ENCODE measurements at regions not wholly inside any gene's neighbourhood (a gene's known extent, or its start where the extent isn't known, plus 50 kb on each side); places are given as distances from the start of the nearest gene placed in this dataset.

DNA sequence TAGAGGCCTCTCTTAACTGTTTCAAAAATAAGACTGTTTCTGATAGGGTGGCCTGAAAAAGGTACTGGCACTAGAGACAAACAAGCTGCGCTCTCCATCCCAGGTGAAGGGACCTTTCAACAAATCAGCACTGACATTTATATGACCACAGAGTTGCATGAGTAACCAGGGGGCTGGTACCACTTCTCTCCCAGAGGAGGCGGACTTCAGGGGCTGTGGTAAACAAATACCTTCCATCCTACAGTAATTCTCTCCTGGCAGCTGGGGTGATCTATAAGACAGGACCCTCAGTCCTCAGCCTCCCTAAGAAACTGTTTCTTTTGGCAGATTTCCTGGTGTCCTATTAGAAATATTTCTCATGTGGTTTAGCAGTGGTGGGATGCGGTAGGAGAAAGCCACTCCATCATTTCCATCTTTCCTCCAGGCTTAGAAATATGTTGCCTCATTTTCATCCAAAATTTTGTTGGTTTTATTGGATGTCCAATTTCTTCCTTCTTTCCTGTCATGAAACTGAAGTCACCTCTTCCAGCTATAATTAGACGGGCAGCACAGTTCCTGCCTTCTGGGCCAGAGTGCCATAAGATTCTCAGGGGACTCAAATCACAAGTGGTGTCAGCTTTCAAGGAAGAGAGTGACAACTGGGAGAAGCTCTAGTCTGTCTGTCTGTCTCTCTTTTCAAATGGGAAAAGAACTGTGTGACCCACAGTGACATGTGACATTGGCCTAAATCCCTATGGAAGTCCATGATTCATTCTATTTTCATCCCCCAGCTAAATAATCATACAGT is 96.4 kb downstream of the CYRIA start:
- TF ChIP-seq POLR2A (IDR thresholded peaks at IDR 0.05; ENCODE audit: extremely low read depth, insufficient read length) (no peak), MYC (IDR thresholded peaks at IDR 0.05; ENCODE audit: low read depth, low read length) (no peak)
- TF ChIP-seq, protein P1, sequence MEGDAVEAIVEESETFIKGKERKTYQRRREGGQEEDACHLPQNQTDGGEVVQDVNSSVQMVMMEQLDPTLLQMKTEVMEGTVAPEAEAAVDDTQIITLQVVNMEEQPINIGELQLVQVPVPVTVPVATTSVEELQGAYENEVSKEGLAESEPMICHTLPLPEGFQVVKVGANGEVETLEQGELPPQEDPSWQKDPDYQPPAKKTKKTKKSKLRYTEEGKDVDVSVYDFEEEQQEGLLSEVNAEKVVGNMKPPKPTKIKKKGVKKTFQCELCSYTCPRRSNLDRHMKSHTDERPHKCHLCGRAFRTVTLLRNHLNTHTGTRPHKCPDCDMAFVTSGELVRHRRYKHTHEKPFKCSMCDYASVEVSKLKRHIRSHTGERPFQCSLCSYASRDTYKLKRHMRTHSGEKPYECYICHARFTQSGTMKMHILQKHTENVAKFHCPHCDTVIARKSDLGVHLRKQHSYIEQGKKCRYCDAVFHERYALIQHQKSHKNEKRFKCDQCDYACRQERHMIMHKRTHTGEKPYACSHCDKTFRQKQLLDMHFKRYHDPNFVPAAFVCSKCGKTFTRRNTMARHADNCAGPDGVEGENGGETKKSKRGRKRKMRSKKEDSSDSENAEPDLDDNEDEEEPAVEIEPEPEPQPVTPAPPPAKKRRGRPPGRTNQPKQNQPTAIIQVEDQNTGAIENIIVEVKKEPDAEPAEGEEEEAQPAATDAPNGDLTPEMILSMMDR (IDR thresholded peaks at IDR 0.05; ENCODE audit: low read depth, low read length) = no peak

Measured in NB4 (cell line).